Left lung (tissue), 4 donors: ENCODE measurements at regions not wholly inside any gene's neighbourhood (a gene's known extent, or its start where the extent isn't known, plus 50 kb on each side); places are given as distances from the start of the nearest gene placed in this dataset.
"Not testable (repeated sequence)": the region's sequence is repeated elsewhere in the genome, so short reads cannot be mapped to it uniquely, and the experiment has no call there.

ENCODE experiments used
- ATAC-seq: fragments of 200-7000 bp; cut with Tn5 transposase; one replicate; pipeline ENCODE4 v1.9.1; 2020; ENCODE audit warnings: moderate library complexity
- DNase-seq, 4 donors: peaks; one replicate each; pipeline ENCODE4 v3.0.0-alpha.2; 2013 to 2020
- H3K27ac ChIP-seq, 2 donors: fragments of 200-600 bp; sonication (generic) in 1 of 2; one replicate each; pipeline versions ENCODE4 v1.5.0 to v1.8.0; 2020 to 2021
- H3K27me3 ChIP-seq, 2 donors: fragments of 200-600 bp; sonication (generic) in 1 of 2; one replicate each; pipeline versions ENCODE4 v1.5.0 to v1.8.0; 2020 to 2021
- H3K36me3 ChIP-seq, 2 donors: fragments of 200-600 bp; sonication (generic) in 1 of 2; one replicate each; pipeline versions ENCODE4 v1.5.0 to v1.8.0; 2020 to 2021
- H3K4me1 ChIP-seq, 2 donors: fragments of 200-600 bp; one replicate each; pipeline ENCODE4 v1.8.0; 2021
- H3K4me3 ChIP-seq, 2 donors: fragments of 200-600 bp; sonication (generic) in 1 of 2; one replicate each; pipeline versions ENCODE4 v1.5.0 to v1.8.0; 2020 to 2021; ENCODE audit warnings: mild to moderate bottlenecking in 1 of 2
- H3K9me3 ChIP-seq, 2 donors: fragments of 200-600 bp; sonication (generic) in 1 of 2; one replicate each; pipeline versions ENCODE4 v1.5.0 to v1.8.0; 2020 to 2021
- intact Hi-C, 2 donors: fragments of 100-400 bp; cut with DNase I; formaldehyde crosslinking; loops; one replicate each; pipeline versions ENCODE4 v1.11.2 to v1.14.2; 2022
- TF ChIP-seq, protein P1 (sequence below), 2 donors: fragments of 200-600 bp; sonication (generic) in 1 of 2; IDR thresholded peaks; one replicate each; pipeline versions ENCODE4 v1.5.0 to v1.8.0; 2021; ENCODE audit warnings: antibody characterized with exemption in 2 of 2
- donor health status: DM: no; HTN: yes; CAD: no.
- donor health status: DM: no; HTN: no; CAD: no.

DNA sequence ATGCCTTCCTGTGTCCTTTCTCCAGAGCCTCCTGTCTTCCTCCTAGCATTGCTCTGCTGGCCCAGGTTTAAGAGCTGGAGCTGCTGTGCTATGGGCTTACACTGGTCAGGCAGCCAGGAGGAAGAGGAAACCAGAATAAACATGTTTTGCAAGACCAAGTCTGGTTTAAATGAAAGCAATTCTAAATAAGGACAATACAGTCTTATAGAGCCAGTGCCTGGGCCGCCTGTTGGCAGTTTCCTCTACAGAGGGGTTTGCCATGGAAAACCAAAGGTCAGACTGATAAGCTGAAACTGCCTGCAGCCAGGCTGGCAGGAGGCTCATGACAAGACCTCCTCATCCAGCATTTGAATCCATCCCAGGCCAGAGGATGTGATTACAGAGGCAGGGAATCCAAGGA is 92.9 kb upstream of the FGGY start:
- peaks cover 0 to 7% of the 10 kb centered on the region in 2 donors for H3K9me3 ChIP-seq
- TF ChIP-seq, protein P1, sequence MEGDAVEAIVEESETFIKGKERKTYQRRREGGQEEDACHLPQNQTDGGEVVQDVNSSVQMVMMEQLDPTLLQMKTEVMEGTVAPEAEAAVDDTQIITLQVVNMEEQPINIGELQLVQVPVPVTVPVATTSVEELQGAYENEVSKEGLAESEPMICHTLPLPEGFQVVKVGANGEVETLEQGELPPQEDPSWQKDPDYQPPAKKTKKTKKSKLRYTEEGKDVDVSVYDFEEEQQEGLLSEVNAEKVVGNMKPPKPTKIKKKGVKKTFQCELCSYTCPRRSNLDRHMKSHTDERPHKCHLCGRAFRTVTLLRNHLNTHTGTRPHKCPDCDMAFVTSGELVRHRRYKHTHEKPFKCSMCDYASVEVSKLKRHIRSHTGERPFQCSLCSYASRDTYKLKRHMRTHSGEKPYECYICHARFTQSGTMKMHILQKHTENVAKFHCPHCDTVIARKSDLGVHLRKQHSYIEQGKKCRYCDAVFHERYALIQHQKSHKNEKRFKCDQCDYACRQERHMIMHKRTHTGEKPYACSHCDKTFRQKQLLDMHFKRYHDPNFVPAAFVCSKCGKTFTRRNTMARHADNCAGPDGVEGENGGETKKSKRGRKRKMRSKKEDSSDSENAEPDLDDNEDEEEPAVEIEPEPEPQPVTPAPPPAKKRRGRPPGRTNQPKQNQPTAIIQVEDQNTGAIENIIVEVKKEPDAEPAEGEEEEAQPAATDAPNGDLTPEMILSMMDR (IDR thresholded peaks at IDR 0.05): no peak
- no peak overlapping the region for H3K4me3 ChIP-seq
- no peak overlapping the region for H3K27ac ChIP-seq
- ATAC-seq: peak; percentile 76
- H3K27me3 ChIP-seq: no peaks in the 10 kb centered on the region
- intact Hi-C loops: no loop called here
- no peaks in the 10 kb centered on the region for H3K36me3 ChIP-seq
- no peak for DNase-seq
- H3K4me1 ChIP-seq: peaks cover 0 to 11% of the 10 kb centered on the region in 2 donors

DNA sequence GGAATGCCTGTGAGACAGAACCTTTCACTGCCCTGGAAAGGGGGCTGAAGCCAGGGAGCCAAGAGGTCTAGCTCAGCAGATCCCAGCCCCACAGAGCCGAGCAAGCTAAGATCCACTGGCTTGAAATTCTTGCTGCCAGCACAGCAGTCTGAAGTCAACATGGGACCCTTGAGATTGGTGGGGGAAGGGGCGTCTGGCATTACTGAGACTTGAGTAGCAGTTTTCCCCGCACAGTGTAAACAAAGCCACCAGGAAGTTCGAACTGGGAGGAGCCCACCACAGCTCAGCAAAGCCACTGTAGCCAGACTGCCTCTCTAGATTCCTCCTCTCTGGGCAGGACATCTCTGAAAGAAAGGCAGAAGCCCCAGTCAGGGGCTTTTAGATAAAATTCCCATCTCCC is 90.3 kb upstream of the FGGY start:
- H3K4me3 ChIP-seq, H3K27ac ChIP-seq, ATAC-seq, H3K27me3 ChIP-seq, H3K9me3 ChIP-seq, intact Hi-C loops, H3K36me3 ChIP-seq, DNase-seq: not testable (repeated sequence)
- peaks cover 0 to 11% of the 10 kb centered on the region in 2 donors for H3K4me1 ChIP-seq

DNA sequence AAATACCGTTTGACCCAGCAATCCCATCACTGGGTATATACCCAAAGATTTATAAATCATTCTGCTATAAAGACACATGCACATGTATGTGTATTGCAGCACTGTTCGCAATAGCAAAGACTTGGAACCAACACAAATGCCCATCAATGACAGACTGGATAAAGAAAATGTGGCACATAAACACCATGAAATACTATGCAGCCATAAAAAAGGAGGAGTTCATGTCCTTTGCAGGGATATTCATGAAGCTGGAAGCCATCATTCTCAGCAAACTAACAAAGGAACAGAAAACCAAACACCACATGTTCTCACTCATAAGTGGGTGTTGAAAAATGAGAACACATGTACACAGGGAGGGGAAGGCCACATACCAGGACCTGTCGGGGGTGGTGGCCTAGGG is 86.5 kb upstream of the FGGY start:
- DNase-seq, H3K36me3 ChIP-seq, intact Hi-C loops, ATAC-seq, H3K27me3 ChIP-seq, H3K27ac ChIP-seq, H3K4me3 ChIP-seq, H3K9me3 ChIP-seq, H3K4me1 ChIP-seq: not testable (repeated sequence)

DNA sequence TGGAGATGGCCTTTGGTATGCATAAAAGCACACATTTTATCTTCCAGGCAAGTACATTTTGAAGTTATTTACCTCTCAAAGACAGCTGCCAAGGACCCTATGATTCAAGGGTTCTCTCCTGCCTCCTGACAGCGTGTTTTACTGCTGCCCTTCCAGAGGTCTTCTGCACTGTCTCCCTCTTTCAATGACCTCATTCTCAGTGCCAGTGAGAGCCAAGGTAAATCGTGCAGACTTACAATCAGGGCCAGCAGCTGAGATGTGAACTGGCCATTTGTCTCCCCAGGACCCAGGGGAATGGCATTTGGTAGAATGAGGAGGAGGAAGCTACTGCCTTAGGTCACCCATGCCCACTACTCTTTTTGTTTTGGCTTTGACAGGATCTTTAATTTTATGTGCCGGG is 84.2 kb upstream of the FGGY start:
- intact Hi-C loops: no loop called here
- no peak overlapping the region for H3K4me3 ChIP-seq
- H3K4me1 ChIP-seq: peaks cover 2% of the 10 kb centered on the region in 2 donors
- no peak for DNase-seq
- H3K27ac ChIP-seq: no peak overlapping the region
- H3K9me3 ChIP-seq: no peaks in the 10 kb centered on the region
- TF ChIP-seq, protein P1 (IDR thresholded peaks at IDR 0.05): no peak
- no peaks in the 10 kb centered on the region for H3K27me3 ChIP-seq
- no peak for ATAC-seq
- H3K36me3 ChIP-seq: no peaks in the 10 kb centered on the region

DNA sequence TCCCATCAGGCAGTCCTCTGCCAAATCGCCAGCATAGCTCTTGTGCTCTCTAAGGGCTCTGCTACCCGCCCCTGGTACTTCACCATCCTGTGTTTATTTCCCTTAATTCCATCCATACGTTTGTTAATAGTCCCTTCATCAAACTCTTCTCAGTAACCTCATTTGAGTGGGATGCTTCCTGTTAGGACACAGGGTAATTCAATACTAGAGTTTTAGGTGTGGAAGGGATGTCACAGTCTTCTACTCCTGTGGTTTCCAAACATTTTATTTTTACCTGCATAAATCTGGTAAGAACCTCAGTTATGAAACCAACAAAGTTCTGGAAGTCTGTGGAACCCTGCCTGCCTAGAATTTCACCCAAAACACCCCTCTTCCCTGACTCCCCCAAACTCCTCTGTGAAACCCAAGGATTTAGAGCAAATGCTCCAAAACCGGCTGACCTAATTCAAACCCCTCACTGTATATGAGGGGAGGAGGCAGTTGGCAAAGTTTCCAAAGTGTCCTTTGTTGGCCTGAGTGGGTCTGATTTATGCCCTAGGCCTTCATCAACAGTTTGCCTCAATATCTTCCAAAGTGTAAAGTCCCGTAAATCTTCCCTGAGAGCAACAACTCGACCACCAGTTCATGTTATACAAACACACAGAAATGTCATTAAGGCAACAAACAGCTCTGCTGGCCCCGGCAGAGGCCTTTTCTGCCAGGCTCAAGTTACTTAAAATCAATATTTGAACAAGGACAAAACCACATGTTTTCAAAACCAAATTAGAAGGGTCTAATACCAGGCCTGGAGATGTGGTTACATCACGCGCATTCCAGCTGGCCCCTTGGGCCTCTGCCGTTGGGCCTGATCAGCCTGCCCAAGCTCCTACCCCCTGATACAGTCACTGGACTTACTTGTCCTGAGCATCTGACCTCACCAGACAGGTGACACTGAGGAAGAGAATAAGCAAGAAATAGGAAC is 82.4 kb upstream of the FGGY start:
- Histone ChIP-seq H3K36me3 (no peaks in the 10 kb centered on the region), H3K4me1 (peaks cover 2% of the 10 kb centered on the region in 2 donors), H3K27ac (no peak overlapping the region), H3K4me3 (no peak overlapping the region), H3K9me3 (no peaks in the 10 kb centered on the region), H3K27me3 (no peaks in the 10 kb centered on the region)
- TF ChIP-seq, protein P1 (IDR thresholded peaks at IDR 0.05): no peak
- DNase-seq: peak; percentile 22 to 74 (median 70)
- intact Hi-C loops: no loop called here
- peak; percentile 96 for ATAC-seq

DNA sequence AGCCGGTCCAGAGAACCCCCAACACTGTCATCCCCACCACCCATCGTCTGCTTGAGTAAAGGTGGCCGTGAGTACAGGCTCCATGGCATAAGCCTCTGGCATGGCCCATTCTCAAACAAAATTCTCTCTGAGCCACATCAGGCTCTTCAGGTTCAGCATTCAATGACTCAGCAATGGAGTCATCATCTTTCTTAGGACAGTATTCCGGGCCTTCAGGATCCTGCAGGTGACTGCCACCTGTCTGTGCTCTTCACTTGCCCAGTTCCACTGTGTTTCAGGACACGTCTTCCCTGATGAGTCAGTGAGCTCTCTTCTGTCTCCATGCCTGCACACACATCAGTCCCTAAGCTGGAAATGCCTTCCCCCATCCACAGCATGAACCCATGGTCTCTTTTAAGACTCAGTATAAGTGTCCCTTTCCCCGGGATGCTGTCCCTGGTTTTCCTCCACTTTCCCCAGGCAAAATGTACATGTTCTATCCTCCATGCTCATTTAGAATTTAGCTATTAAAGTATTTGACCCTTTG is 81.1 kb upstream of the FGGY start:
- Histone ChIP-seq H3K4me1 (peaks cover 2% of the 10 kb centered on the region in 2 donors), H3K27me3 (no peaks in the 10 kb centered on the region), H3K9me3 (no peaks in the 10 kb centered on the region), H3K4me3 (no peak overlapping the region), H3K36me3 (no peaks in the 10 kb centered on the region), H3K27ac (no peak overlapping the region)
- TF ChIP-seq, protein P1 (IDR thresholded peaks at IDR 0.05): no peak
- ATAC-seq (no peak), DNase-seq (no peak)
- intact Hi-C loops: no loop called here

DNA sequence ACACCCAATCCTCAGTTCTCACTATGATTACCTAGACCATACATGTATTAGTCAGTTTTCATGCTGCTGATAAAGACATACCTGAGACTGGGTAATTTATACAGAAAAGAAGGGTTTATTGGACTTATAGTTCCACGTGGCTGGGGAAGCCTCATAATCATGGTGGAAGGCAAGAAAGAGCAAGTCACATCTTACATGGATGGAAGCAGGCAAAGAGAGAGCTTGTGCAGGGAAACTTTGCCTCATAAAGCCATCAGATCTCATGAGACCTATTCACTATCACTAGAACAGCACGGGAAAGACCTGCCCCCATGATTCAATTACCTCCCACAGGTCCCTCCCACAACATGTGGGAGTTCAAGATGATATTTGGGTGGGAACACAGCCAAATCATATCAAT is 79.5 kb upstream of the FGGY start:
- H3K4me1 ChIP-seq, H3K27ac ChIP-seq, H3K27me3 ChIP-seq, DNase-seq, H3K36me3 ChIP-seq, H3K9me3 ChIP-seq, intact Hi-C loops, H3K4me3 ChIP-seq, ATAC-seq: not testable (repeated sequence)
